WERI-Rb-1 (cell line): ENCODE measurements at regions not wholly inside any gene's neighbourhood (a gene's known extent, or its start where the extent isn't known, plus 50 kb on each side); places are given as distances from the start of the nearest gene placed in this dataset.
A peak's percentile ranks its signal among the peaks of the same experiment; 100 is the strongest.
"Not testable (repeated sequence)": the region's sequence is repeated elsewhere in the genome, so short reads cannot be mapped to it uniquely, and the experiment has no call there.

ENCODE experiments used
- DNase-seq: peaks from one replicate; pipeline ENCODE4 v3.0.0-alpha.2; 2020
- H3K27ac ChIP-seq: fragments of 250-450 bp; sonication (Bioruptor Pico); 2 replicates; pipeline ENCODE4 v1.5.1; 2020; ENCODE audit warnings: mild to moderate bottlenecking, moderate library complexity
- H3K27me3 ChIP-seq: fragments of 250-450 bp; sonication (Bioruptor Pico); 2 replicates; pipeline ENCODE4 v1.5.1; 2021; ENCODE audit warnings: mild to moderate bottlenecking, low read depth, moderate library complexity; ENCODE audit not compliant: insufficient read depth, severe bottlenecking
- H3K36me3 ChIP-seq: fragments of 250-450 bp; sonication (Bioruptor Pico); 2 replicates; pipeline ENCODE4 v1.5.1; 2020; ENCODE audit warnings: mild to moderate bottlenecking, moderate library complexity
- H3K4me3 ChIP-seq: 2 replicates; pipeline ENCODE4 v1.5.1; 2011; ENCODE audit warnings: low read depth, mild to moderate bottlenecking, control low read depth, low read length
- H3K9me3 ChIP-seq: fragments of 250-450 bp; sonication (Bioruptor Pico); 2 replicates; pipeline ENCODE4 v1.5.1; 2021; ENCODE audit warnings: mild to moderate bottlenecking, moderate library complexity; ENCODE audit not compliant: severe bottlenecking

- not testable (repeated sequence) for H3K9me3 ChIP-seq, DNase-seq, H3K27ac ChIP-seq, H3K4me3 ChIP-seq, H3K27me3 ChIP-seq, H3K36me3 ChIP-seq
Measured at GRCh38 chr1:121008512-121009215, 119.1 kb downstream of the PPIAL4A start.

- H3K27me3 ChIP-seq, H3K4me3 ChIP-seq, DNase-seq, H3K36me3 ChIP-seq, H3K27ac ChIP-seq, H3K9me3 ChIP-seq: not testable (repeated sequence)
Measured at GRCh38 chr1:121009216-121010057, 119.9 kb downstream of the PPIAL4A start.

- DNase-seq, H3K27me3 ChIP-seq, H3K4me3 ChIP-seq: not testable (repeated sequence)
Measured at GRCh38 chr1:121010141-121010540, 120.6 kb downstream of the PPIAL4A start.

GRCh38 chr1:121013181-121013580, 123.6 kb downstream of the PPIAL4A start:
- H3K9me3 ChIP-seq, H3K4me3 ChIP-seq, DNase-seq, H3K27me3 ChIP-seq, H3K36me3 ChIP-seq, H3K27ac ChIP-seq: not testable (repeated sequence)

More at GRCh38 chr1:121010141-121010540, 120.6 kb downstream of the PPIAL4A start:
- H3K36me3 ChIP-seq, H3K9me3 ChIP-seq, H3K27ac ChIP-seq: not testable (repeated sequence)

GRCh38 chr1:121016182-121017028, 126.8 kb downstream of the PPIAL4A start:
- H3K27me3 ChIP-seq, H3K36me3 ChIP-seq, H3K9me3 ChIP-seq, H3K27ac ChIP-seq, H3K4me3 ChIP-seq: not testable (repeated sequence)
- DNase-seq, result peak; percentile 25

DNA sequence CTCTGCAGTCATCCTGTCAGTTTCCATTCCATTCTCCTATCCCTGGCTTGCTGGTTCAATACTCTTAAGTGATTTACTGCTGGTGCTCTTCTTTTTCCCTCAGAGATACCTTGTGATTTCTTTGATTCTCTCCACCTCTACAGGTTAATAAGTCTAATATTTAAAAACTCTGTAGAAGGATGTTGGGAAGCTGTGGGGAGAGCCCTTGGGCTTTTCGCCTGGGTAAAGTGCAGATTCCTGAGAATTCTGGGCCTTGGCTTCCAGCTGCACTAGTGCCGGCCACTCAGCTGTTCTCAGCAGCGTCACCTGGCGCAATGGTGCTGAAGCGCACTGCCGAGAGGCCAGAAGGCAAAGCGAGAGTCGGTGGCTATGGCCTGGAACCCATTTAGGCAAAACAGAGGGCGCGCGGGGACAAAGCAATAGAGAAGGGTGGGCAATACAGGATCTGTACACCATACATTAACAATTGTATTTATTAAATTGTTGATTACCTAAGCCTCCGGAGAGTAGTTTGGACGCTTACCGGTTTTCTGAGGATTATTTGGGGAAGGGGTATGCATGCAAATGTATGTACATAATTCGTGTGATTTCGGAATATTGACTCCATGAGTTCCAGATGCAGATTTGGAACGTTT, 130.3 kb downstream of the PPIAL4A start:
- not testable (repeated sequence) for DNase-seq, H3K27ac ChIP-seq, H3K36me3 ChIP-seq, H3K27me3 ChIP-seq, H3K9me3 ChIP-seq
- H3K4me3 ChIP-seq, result 0 out of 2 replicates have a peak overlapping the region, but pooled peaks have one; percentile 18

DNA sequence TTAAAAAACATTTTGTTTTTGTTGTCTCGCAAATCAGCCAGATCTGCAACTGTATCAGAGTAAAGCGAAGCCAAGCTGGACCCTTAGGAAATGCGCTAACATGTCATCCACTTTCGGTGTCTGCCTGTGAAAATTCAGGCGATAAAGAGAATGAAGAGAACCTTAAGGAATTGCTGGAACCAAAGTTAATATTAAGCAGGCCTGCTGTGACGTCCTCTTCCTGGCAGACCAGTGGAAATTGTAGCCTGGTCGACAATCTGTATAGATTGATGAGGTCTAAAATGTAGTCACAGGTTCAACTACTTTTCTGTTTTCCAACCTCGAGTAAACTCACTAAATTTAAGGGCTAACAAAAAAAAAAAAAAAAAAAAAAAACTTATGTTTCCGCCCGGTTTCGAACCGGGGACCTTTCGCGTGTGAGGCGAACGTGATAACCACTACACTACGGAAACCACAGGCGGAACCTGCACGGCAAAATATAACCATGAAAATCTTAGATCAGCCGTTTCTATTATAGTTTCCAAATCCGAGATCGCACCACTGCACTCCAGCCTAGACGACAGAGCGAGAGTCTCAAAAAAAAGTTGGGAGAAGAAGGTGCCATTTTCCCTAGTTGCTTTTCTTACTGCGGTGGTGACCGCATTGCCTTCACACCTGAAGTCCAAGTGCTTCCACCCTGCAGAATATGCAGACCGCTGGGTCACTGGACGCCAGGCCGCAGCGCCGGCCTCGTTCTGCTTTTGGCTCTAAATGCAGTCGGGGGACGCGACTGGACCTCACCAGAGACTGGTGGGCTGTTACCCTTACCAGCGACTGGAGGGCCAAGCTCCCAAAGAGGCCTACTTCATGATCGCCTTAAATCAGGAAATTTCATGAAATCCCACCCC, 131.0 kb downstream of the PPIAL4A start:
- not testable (repeated sequence) for H3K27ac ChIP-seq, H3K9me3 ChIP-seq, H3K27me3 ChIP-seq, H3K36me3 ChIP-seq
- H3K4me3 ChIP-seq, result peak overlapping the region; percentile 47
- DNase-seq, result peak; percentile 54

GRCh38 chr1:121021716-121022115, 132.1 kb downstream of the PPIAL4A start:
- DNase-seq, H3K9me3 ChIP-seq, H3K27ac ChIP-seq, H3K36me3 ChIP-seq, H3K27me3 ChIP-seq: not testable (repeated sequence)
- peak overlapping the region; percentile 47 for H3K4me3 ChIP-seq

DNA sequence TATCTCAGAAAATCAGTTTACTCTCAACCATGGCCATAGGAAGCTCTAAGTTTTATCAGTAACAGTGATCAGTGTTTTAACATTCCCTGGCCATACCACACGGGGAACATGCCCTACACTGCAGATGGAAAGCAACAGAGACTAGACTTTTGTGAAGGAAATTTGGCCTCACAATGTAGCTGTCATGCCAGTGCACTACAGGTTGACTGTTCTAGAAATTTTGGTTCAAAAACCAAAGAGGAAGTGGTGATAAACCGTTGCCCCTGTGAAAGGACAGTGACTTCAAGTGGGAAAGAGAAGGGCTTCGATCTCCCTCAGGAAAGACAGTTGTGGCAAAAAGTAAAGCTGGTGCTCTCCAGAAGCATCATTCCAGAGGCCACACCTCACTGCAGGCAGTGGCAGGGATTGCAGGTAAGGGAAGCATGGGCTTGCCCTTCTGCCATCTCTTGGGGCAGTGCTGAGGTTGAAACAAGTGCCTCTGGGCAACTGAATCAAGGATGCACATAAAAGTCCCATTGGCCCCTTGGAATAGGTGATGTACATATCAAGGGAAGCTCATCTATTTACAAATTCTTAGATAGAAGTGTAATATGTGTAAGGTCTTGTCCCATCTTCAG, 143.4 kb downstream of the PPIAL4A start:
- not testable (repeated sequence) for H3K36me3 ChIP-seq, H3K9me3 ChIP-seq, H3K27me3 ChIP-seq, DNase-seq, H3K27ac ChIP-seq, H3K4me3 ChIP-seq

DNA sequence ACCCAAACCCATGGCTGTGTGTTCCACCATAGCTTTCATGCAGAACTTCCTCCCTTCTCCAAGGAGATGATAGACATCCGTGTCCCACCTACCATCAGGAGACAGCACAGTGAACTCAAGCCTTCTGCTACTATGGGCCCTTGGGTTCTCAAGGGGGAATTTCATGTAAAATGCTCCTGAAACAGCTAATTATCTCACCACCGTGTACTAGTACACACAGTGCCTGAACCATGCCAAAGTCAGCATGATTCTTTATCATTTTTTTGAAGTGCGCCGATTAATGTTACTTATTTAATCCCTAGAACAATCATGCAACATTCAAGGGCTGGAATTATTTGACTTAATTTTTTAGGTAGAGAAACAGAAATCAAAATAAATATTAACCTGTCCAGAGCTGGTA, 147.2 kb downstream of the PPIAL4A start:
- H3K36me3 ChIP-seq, H3K9me3 ChIP-seq, DNase-seq, H3K27ac ChIP-seq, H3K27me3 ChIP-seq, H3K4me3 ChIP-seq: not testable (repeated sequence)

- not testable (repeated sequence) for H3K4me3 ChIP-seq, H3K36me3 ChIP-seq, H3K27me3 ChIP-seq, DNase-seq, H3K27ac ChIP-seq, H3K9me3 ChIP-seq
Measured at GRCh38 chr1:121040974-121041373, 143.2 kb downstream of the FAM72B start.

DNA sequence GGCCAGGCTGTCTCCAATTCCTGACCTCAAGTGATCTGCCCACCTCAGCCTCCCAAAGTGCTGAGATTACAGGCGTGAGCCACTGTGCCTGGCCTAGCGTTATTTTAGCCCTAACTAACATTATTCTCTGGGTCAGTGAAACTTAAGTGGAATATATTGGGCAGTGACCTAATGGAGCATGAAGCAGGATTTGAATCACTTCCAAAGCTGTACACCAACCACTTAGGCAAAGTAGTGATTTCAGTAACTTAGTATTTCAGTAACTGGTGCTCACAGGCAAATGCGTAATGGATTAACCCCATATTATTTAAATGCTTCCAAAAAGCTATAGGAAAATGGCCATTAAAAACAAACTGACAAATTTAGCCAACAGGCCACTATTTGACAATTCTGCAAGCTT, 142.6 kb downstream of the FAM72B start:
- not testable (repeated sequence) for H3K36me3 ChIP-seq, H3K9me3 ChIP-seq, DNase-seq, H3K27ac ChIP-seq, H3K4me3 ChIP-seq, H3K27me3 ChIP-seq

- not testable (repeated sequence) for H3K27me3 ChIP-seq, H3K27ac ChIP-seq, DNase-seq, H3K4me3 ChIP-seq, H3K36me3 ChIP-seq, H3K9me3 ChIP-seq
Measured at GRCh38 chr1:121042882-121043281, 141.3 kb downstream of the FAM72B start.
